ENCODE measurements at regions not wholly inside any gene's neighbourhood (a gene's known extent, or its start where the extent isn't known, plus 50 kb on each side); places are given as distances from the start of the nearest gene placed in this dataset.

- Histone ChIP-seq H3K27me3 (no peaks in the 10 kb centered on the region), H3K27ac (no peak overlapping the region), H3K4me3 (no peak overlapping the region), H3K9me3 (no peaks in the 10 kb centered on the region), H3K4me1 (no peaks in the 10 kb centered on the region), H3K36me3 (no peaks in the 10 kb centered on the region)
- no peak for DNase-seq
- WGBS, 2 donors, result 46 to 68% methylated on average over 2 of the region's 2 CpGs
- no peak for ATAC-seq (ENCODE audit: low FRiP score in 2 of 2)
- TF ChIP-seq POLR2AphosphoS5 (IDR thresholded peaks at IDR 0.05) (no peak), POLR2A (IDR thresholded peaks at IDR 0.05) (no peak), EP300 (IDR thresholded peaks at IDR 0.05) (no peak), CTCF (IDR thresholded peaks at IDR 0.05) (no peak)
Observed at GRCh38 chr1:199075792-199076191, 437.0 kb downstream of the PTPRC start.

- H3K27me3 ChIP-seq, result no peaks in the 10 kb centered on the region
- no peaks in the 10 kb centered on the region for H3K4me1 ChIP-seq
- no peaks in the 10 kb centered on the region for H3K9me3 ChIP-seq
- WGBS, 2 donors, result 79 to 89% methylated on average over 1 of the region's 1 CpG
- H3K36me3 ChIP-seq, result no peaks in the 10 kb centered on the region
- DNase-seq (no peak), ATAC-seq (ENCODE audit: low FRiP score in 2 of 2) (no peak)
- TF ChIP-seq POLR2A (IDR thresholded peaks at IDR 0.05), result no peak
- TF ChIP-seq POLR2AphosphoS5 (IDR thresholded peaks at IDR 0.05), result no peak
- TF ChIP-seq EP300 (IDR thresholded peaks at IDR 0.05), result no peak
- no peak for TF ChIP-seq CTCF (IDR thresholded peaks at IDR 0.05)
- no peak overlapping the region for H3K27ac ChIP-seq
- H3K4me3 ChIP-seq, result no peak overlapping the region
Observed at GRCh38 chr1:199079994-199080393, 441.2 kb downstream of the PTPRC start.

GRCh38 chr1:199081739-199082138, 442.9 kb downstream of the PTPRC start:
- no peak overlapping the region for H3K27ac ChIP-seq
- no peaks in the 10 kb centered on the region for H3K4me1 ChIP-seq
- no peaks in the 10 kb centered on the region for H3K27me3 ChIP-seq
- DNase-seq (no peak), ATAC-seq (ENCODE audit: low FRiP score in 2 of 2) (no peak)
- H3K36me3 ChIP-seq, result no peaks in the 10 kb centered on the region
- no peak for TF ChIP-seq POLR2A (IDR thresholded peaks at IDR 0.05)
- TF ChIP-seq POLR2AphosphoS5 (IDR thresholded peaks at IDR 0.05), result no peak
- no peak for TF ChIP-seq CTCF (IDR thresholded peaks at IDR 0.05)
- TF ChIP-seq EP300 (IDR thresholded peaks at IDR 0.05), result no peak
- H3K4me3 ChIP-seq, result no peak overlapping the region
- no peaks in the 10 kb centered on the region for H3K9me3 ChIP-seq

GRCh38 chr1:199082778-199083389, 444.0 kb downstream of the PTPRC start:
- H3K4me1 ChIP-seq, result no peaks in the 10 kb centered on the region
- 90 to 98% methylated on average over 5 of the region's 5 CpGs for WGBS, 2 donors

More at GRCh38 chr1:199082778-199083389, 444.0 kb downstream of the PTPRC start:
- Histone ChIP-seq H3K27me3 (no peaks in the 10 kb centered on the region), H3K27ac (no peak overlapping the region), H3K36me3 (no peaks in the 10 kb centered on the region), H3K4me3 (no peak overlapping the region), H3K9me3 (no peaks in the 10 kb centered on the region)
- ATAC-seq (ENCODE audit: low FRiP score in 2 of 2) (no peak), DNase-seq (no peak)
- TF ChIP-seq POLR2A (IDR thresholded peaks at IDR 0.05) (no peak), POLR2AphosphoS5 (IDR thresholded peaks at IDR 0.05) (no peak), CTCF (IDR thresholded peaks at IDR 0.05) (no peak), EP300 (IDR thresholded peaks at IDR 0.05) (no peak)

Data from upper lobe of left lung (tissue), 6 donors.